ENCODE measurements at regions not wholly inside any gene's neighbourhood (a gene's known extent, or its start where the extent isn't known, plus 50 kb on each side); places are given as distances from the start of the nearest gene placed in this dataset.

DNA sequence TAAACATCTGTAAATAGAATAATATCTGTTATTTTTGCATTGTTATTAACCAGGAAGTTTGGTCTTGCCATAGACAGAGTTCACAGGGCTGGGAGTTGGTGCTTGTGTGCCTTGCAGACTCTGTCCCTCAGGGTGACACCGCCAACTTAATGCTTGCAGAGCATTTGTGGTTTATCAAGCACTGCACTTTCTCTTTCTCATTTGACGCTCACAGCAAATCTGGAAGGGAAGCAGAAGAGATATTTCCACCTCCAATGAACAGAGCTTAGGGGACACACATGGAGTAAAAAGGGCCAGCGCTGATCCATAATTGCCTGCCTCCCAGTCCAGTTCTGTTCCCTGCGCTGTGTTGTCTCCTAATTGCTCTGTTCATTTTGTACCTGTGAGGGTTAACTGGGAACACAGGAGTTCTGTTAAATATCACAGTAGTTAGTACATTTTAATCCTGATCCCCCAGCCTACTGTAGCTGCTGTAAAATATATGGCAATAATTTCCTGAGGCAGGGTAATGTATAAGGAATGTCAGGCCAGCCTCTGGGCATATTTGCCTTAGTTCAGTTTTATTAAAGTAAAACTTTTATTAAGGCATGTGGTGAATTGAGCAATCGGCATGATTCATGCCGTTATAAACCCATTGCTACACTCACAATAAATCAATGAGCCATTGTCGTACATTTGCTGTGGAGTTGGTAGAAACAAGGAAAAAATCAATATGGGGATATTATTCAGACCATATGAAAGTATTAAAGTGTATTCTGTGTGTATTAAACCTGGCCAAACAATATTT is 182.5 kb upstream of the OSR1 start:
- H3K4me3 ChIP-seq (ENCODE audit: low read depth, low read length): no peak overlapping the region
- peak; percentile 20 for DNase-seq (ENCODE audit: low read depth)
- TF ChIP-seq, protein P1, sequence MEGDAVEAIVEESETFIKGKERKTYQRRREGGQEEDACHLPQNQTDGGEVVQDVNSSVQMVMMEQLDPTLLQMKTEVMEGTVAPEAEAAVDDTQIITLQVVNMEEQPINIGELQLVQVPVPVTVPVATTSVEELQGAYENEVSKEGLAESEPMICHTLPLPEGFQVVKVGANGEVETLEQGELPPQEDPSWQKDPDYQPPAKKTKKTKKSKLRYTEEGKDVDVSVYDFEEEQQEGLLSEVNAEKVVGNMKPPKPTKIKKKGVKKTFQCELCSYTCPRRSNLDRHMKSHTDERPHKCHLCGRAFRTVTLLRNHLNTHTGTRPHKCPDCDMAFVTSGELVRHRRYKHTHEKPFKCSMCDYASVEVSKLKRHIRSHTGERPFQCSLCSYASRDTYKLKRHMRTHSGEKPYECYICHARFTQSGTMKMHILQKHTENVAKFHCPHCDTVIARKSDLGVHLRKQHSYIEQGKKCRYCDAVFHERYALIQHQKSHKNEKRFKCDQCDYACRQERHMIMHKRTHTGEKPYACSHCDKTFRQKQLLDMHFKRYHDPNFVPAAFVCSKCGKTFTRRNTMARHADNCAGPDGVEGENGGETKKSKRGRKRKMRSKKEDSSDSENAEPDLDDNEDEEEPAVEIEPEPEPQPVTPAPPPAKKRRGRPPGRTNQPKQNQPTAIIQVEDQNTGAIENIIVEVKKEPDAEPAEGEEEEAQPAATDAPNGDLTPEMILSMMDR (IDR thresholded peaks at IDR 0.05; ENCODE audit: low read depth, low read length): no peak
- TF ChIP-seq MYC (IDR thresholded peaks at IDR 0.05; ENCODE audit: low read depth, low read length) (no peak), MAX (IDR thresholded peaks at IDR 0.05; ENCODE audit: low read depth, low read length) (no peak), POLR2A (IDR thresholded peaks at IDR 0.05; ENCODE audit: extremely low read depth, insufficient read length) (no peak)

DNA sequence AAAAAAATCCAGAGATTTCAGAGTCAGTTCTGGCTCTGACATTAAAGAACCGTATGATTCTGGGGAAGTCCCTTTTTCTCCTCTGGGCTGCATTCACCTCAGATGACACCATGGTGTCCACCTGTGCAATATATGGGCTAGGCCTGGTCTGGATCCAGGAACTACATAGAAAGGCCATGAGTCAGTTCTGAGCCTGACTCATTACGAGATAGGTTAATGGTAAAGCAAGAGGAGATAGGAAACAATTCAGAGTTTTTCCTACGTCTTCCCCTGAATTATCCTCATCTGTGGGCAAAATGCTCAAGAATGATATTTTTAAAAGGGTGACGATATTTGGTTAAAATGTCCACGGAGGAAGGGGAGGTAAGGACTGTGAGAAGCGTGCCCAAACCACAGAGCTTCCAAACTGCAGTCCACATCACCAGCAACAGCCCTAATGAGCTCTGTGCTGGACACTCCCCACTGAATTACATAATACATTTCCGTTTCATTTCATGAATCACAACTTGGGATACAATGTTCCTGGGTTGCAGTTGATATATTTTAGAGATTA is 180.1 kb upstream of the OSR1 start:
- peak; percentile 64 for DNase-seq (ENCODE audit: low read depth)
- no peak overlapping the region for H3K4me3 ChIP-seq (ENCODE audit: low read depth, low read length)
- TF ChIP-seq MYC (IDR thresholded peaks at IDR 0.05; ENCODE audit: low read depth, low read length) (no peak), POLR2A (IDR thresholded peaks at IDR 0.05; ENCODE audit: extremely low read depth, insufficient read length) (no peak), MAX (IDR thresholded peaks at IDR 0.05; ENCODE audit: low read depth, low read length) (no peak)
- TF ChIP-seq, protein P1 (IDR thresholded peaks at IDR 0.05; ENCODE audit: low read depth, low read length): no peak

DNA sequence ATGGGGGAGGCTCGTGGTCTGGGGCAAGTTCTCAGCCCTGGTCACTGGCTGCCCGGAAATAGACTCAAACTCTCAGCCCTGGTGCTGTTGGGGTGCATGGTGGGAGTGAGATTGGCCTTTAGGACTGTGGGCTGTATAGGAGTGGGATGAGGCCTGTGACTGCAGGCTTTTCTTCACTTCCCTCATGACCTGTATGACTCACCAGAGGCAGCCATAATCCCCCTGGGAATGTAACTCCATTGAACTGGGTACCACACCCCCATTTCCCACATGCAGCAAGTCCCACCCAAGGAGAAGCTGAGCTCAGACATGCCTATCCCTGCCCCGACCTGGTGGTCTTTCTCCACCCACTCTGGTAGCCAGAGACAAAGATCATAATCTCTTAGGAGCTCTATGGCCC is 177.7 kb upstream of the OSR1 start:
- DNase-seq (ENCODE audit: low read depth): peak; percentile 37
- TF ChIP-seq MAX (IDR thresholded peaks at IDR 0.05; ENCODE audit: low read depth, low read length) (no peak), MYC (IDR thresholded peaks at IDR 0.05; ENCODE audit: low read depth, low read length) (no peak), POLR2A (IDR thresholded peaks at IDR 0.05; ENCODE audit: extremely low read depth, insufficient read length) (no peak)
- no peak overlapping the region for H3K4me3 ChIP-seq (ENCODE audit: low read depth, low read length)

DNA sequence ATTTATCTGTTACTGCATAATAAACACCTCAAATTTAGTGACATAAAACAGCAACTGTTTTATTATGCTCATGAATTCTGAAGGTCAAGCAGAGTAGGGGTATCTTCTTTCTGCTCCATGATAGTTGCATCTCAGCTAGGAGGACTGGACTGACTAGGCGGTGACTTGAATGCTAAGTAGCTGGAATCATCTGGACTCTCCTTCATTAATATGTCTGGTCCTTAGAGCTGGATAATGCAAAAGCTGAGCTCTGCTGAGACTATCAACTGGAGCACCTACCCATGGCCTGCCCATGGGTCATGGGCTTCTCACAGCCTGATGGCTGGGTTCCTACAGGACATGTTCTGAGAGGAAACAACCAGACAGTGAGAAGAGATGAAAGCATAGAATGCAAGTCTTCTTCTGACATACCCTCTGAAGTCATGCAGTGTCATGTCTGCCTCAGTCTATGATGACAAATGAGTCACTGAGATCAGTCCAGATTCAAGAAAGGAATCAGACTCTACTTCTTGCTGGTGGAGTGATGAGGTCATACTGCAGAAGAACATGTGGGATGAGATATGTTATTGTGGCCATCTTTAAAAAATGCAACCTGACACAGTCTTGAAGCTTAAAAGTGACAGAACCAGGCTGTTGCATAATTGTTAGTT is 174.2 kb upstream of the OSR1 start:
- no peak overlapping the region for H3K4me3 ChIP-seq (ENCODE audit: low read depth, low read length)
- TF ChIP-seq MAX (IDR thresholded peaks at IDR 0.05; ENCODE audit: low read depth, low read length): no peak
- no peak for TF ChIP-seq MYC (IDR thresholded peaks at IDR 0.05; ENCODE audit: low read depth, low read length)
- no peak for TF ChIP-seq POLR2A (IDR thresholded peaks at IDR 0.05; ENCODE audit: extremely low read depth, insufficient read length)
- TF ChIP-seq, protein P1 (IDR thresholded peaks at IDR 0.05; ENCODE audit: low read depth, low read length): no peak
- no peak for DNase-seq (ENCODE audit: low read depth)

GRCh38 chr2:19529677-19530076 is 171.3 kb upstream of the OSR1 start:
- TF ChIP-seq POLR2A (IDR thresholded peaks at IDR 0.05; ENCODE audit: extremely low read depth, insufficient read length) (no peak), MAX (IDR thresholded peaks at IDR 0.05; ENCODE audit: low read depth, low read length) (no peak), MYC (IDR thresholded peaks at IDR 0.05; ENCODE audit: low read depth, low read length) (no peak)
- TF ChIP-seq, protein P1 (IDR thresholded peaks at IDR 0.05; ENCODE audit: low read depth, low read length): no peak
- no peak overlapping the region for H3K4me3 ChIP-seq (ENCODE audit: low read depth, low read length)
- DNase-seq (ENCODE audit: low read depth): no peak

DNA sequence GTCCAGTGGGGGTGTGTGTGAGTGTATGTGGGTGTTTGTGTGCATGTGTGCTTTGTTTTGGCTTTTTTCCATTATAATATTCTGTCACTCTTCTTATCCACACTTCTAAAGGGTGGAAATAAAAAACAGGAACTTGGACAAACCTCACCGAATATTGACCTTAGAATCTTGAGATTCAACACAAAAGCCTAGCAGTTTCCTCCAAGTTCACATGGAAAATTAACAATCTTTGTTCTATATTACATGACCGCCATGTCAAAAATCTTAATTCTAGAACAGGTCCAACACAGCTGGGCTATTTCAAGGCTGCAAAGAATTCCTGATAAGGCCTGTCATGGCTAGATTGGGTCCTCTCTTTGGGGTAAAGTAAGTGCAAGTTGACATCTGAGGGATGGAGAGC is 169.3 kb upstream of the OSR1 start:
- DNase-seq (ENCODE audit: low read depth): no peak
- no peak overlapping the region for H3K4me3 ChIP-seq (ENCODE audit: low read depth, low read length)
- no peak for TF ChIP-seq POLR2A (IDR thresholded peaks at IDR 0.05; ENCODE audit: extremely low read depth, insufficient read length)
- TF ChIP-seq, protein P1 (IDR thresholded peaks at IDR 0.05; ENCODE audit: low read depth, low read length): no peak
- no peak for TF ChIP-seq MAX (IDR thresholded peaks at IDR 0.05; ENCODE audit: low read depth, low read length)
- TF ChIP-seq MYC (IDR thresholded peaks at IDR 0.05; ENCODE audit: low read depth, low read length): no peak
